ENCODE measurements at regions not wholly inside any gene's neighbourhood (a gene's known extent, or its start where the extent isn't known, plus 50 kb on each side); places are given as distances from the start of the nearest gene placed in this dataset.

GRCh38 chr22:47376322-47376700, 613.9 kb downstream of the TBC1D22A start:
- H3K4me3 ChIP-seq (ENCODE audit: low read depth in 2 of 2, low read length in 2 of 2) = no peak overlapping the region
- no peak overlapping the region for H3K27ac ChIP-seq (ENCODE audit: low read length)
- in situ Hi-C loops (cut with HindIII; ENCODE audit: low pct_unique_long_range_greater_than_20kb, low sequenced_read_pairs) (no loop called here), intact Hi-C loops (cut with micrococcal nuclease; ENCODE audit: unreplicated experiment) (no loop called here)
- H3K27me3 ChIP-seq (ENCODE audit: control insufficient read depth, insufficient read depth, low read length) = no peaks in the 10 kb centered on the region
- TF ChIP-seq TCF7L2 (IDR thresholded peaks at IDR 0.05; ENCODE audit: low read depth, low read length) = no peak
- no peak for TF ChIP-seq POLR2AphosphoS5 (IDR thresholded peaks at IDR 0.05; ENCODE audit: low read depth, low read length)
- TF ChIP-seq, protein P1, sequence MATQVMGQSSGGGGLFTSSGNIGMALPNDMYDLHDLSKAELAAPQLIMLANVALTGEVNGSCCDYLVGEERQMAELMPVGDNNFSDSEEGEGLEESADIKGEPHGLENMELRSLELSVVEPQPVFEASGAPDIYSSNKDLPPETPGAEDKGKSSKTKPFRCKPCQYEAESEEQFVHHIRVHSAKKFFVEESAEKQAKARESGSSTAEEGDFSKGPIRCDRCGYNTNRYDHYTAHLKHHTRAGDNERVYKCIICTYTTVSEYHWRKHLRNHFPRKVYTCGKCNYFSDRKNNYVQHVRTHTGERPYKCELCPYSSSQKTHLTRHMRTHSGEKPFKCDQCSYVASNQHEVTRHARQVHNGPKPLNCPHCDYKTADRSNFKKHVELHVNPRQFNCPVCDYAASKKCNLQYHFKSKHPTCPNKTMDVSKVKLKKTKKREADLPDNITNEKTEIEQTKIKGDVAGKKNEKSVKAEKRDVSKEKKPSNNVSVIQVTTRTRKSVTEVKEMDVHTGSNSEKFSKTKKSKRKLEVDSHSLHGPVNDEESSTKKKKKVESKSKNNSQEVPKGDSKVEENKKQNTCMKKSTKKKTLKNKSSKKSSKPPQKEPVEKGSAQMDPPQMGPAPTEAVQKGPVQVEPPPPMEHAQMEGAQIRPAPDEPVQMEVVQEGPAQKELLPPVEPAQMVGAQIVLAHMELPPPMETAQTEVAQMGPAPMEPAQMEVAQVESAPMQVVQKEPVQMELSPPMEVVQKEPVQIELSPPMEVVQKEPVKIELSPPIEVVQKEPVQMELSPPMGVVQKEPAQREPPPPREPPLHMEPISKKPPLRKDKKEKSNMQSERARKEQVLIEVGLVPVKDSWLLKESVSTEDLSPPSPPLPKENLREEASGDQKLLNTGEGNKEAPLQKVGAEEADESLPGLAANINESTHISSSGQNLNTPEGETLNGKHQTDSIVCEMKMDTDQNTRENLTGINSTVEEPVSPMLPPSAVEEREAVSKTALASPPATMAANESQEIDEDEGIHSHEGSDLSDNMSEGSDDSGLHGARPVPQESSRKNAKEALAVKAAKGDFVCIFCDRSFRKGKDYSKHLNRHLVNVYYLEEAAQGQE (IDR thresholded peaks at IDR 0.05; ENCODE audit: insufficient read depth in 1 of 2, low read depth in 2 of 2, low read length in 1 of 2) = no peak
- no peak for TF ChIP-seq CTCF (IDR thresholded peaks at IDR 0.05)
- no peak for TF ChIP-seq SIN3A (IDR thresholded peaks at IDR 0.05; ENCODE audit: borderline replicate concordance, insufficient read depth, low read depth, low read length)
- H3K36me3 ChIP-seq (ENCODE audit: control insufficient read depth, insufficient read depth, low read length) = no peaks in the 10 kb centered on the region
- POLR2A ChIA-PET = no interaction called here
- ATAC-seq (no peak), DNase-seq (ENCODE audit: low read depth, low spot score) (no peak)
- H3K9me3 ChIP-seq (ENCODE audit: control insufficient read depth, insufficient read depth, low read depth, low read length) = no peaks in the 10 kb centered on the region
- no TSS peak for BruUV-seq (replicated peaks)
- no peaks in the 10 kb centered on the region for H3K4me1 ChIP-seq (ENCODE audit: control insufficient read depth, insufficient read depth, low read length)
- CTCF ChIA-PET = no interaction called here

DNA sequence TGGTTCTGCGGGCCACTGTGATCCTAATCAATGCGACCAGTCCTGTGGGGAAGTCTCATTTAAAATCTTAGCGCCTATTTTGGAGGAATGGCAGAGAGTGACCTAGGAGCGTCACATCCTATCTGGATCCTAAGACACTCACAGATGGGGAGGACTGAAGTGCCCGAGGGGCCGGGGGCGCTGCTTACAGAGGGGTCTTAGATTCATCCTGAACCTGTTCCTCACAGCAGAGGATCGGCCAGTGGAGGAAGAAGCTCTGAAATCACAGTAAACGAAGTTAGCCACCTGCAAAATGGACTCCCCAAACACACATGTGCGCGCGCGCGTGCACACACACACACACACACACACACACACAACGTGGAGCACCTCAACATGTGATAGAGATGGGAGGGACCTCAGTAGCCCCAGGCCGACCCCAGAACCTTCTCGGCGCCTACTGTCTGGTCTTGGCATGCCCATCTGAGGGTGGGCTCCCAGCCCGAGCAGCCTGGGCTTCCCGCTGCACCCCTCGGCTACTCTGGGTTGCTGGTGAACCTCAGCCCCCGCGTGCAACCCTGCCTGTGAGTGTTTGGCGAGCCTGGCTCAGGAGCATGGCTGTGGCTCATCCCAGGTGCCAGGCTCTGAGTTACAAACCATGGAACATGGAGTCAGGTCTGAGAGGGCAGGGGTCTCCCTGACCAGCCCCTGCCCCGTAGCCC, 613.3 kb downstream of the TBC1D22A start:
- ChIA-PET POLR2A (no interaction called here), CTCF (no interaction called here)
- Histone ChIP-seq H3K9me3 (ENCODE audit: control insufficient read depth, insufficient read depth, low read depth, low read length) (no peaks in the 10 kb centered on the region), H3K27me3 (ENCODE audit: control insufficient read depth, insufficient read depth, low read length) (no peaks in the 10 kb centered on the region), H3K4me3 (ENCODE audit: low read depth in 2 of 2, low read length in 2 of 2) (no peak overlapping the region), H3K4me1 (ENCODE audit: control insufficient read depth, insufficient read depth, low read length) (no peaks in the 10 kb centered on the region), H3K27ac (ENCODE audit: low read length) (no peak overlapping the region), H3K36me3 (ENCODE audit: control insufficient read depth, insufficient read depth, low read length) (no peaks in the 10 kb centered on the region)
- in situ Hi-C loops (cut with HindIII; ENCODE audit: low pct_unique_long_range_greater_than_20kb, low sequenced_read_pairs) = no loop called here
- BruUV-seq (replicated peaks) = no TSS peak
- DNase-seq (ENCODE audit: low read depth, low spot score) (no peak), ATAC-seq (no peak)
- no peak for TF ChIP-seq CTCF (IDR thresholded peaks at IDR 0.05)
- intact Hi-C loops (cut with micrococcal nuclease; ENCODE audit: unreplicated experiment) = no loop called here

All from Panc1 (cell line).